GM19468 (cell line): ENCODE measurements at regions not wholly inside any gene's neighbourhood (a gene's known extent, or its start where the extent isn't known, plus 50 kb on each side); places are given as distances from the start of the nearest gene placed in this dataset.
"Not testable (repeated sequence)": the region's sequence is repeated elsewhere in the genome, so short reads cannot be mapped to it uniquely, and the experiment has no call there.

Source experiments
- ATAC-seq: cut with Tn5 transposase; IDR thresholded peaks from one replicate; pipeline ENCODE4 v1.9.1; 2021; ENCODE audit warnings: mild to moderate bottlenecking, moderate library complexity, moderate number of reproducible peaks; ENCODE audit not compliant: unreplicated experiment; ENCODE audit errors: extremely low read depth

DNA sequence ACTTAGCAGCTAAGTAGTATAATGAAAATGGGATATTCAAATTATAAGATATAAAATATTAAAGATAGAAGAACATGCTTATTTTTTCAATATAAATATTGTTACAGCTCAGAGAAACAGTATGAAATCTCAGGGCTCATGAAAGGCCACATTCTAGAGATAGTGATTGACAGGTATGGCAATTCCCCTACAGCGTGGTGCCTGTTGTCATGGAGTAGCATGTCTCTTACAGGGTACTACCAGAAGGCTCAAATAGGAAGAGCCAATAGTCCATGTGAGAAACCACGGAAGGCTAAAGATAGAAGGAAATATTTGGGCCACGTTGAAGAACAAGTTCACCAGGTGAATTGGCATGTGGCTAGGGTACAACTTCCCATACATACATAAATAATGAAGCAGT is 522.9 kb upstream of the ZNF337 start:
- ATAC-seq: not testable (repeated sequence)

DNA sequence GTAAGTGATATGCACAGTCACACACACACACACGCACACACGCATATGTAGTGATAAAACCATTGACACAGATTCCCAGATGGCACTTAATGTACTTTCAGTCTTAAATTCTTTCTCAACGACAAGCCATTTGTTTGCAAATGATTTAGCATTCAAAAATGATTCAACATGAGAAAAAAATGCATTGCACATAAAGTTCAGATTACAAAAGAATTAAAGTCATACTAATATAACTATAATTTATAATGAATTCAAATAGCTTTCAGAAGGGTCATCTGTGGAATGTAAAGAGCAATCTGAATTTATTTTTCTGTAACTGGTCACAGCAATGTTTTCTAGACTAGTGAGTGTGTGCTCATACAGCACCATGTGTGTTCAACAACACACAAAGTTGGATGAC is 521.6 kb upstream of the ZNF337 start:
- no peak for ATAC-seq

DNA sequence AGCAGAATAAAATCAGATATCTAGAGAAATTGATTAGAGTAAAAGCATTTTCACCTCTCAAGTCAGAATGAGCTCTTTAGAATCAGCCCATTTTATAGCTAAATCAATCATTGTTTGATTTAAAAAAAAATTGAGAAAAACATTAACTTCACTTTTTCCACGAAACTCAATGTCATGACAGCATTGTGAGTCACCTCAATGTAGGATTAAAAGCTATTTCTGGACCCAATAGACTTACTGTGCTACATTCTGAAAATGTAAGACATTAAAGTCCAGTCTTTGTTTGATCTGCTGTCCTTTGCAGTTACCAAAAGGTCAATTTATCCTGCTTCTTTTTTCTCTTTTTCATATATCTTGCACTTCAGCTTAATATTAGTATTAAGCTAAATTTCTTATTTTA is 519.4 kb upstream of the ZNF337 start:
- ATAC-seq: no peak

DNA sequence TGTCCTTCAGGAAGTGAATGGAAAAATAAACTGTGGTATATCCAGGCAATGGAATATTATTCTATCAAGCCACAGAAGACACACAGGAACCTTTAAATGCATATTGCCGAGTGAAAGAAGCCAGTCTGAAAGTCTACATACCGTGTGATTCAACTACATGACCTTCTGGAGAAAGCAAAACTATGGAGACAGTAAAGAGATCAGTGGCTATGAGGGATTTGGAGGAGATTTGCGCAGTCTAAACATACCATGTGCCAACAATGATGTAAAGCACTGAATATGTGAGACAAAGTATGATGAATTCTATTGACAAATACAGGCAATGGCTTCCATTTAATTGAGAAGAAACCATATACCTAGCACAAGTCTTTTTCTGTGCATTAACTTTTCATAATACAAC is 518.3 kb upstream of the ZNF337 start:
- ATAC-seq: no peak

DNA sequence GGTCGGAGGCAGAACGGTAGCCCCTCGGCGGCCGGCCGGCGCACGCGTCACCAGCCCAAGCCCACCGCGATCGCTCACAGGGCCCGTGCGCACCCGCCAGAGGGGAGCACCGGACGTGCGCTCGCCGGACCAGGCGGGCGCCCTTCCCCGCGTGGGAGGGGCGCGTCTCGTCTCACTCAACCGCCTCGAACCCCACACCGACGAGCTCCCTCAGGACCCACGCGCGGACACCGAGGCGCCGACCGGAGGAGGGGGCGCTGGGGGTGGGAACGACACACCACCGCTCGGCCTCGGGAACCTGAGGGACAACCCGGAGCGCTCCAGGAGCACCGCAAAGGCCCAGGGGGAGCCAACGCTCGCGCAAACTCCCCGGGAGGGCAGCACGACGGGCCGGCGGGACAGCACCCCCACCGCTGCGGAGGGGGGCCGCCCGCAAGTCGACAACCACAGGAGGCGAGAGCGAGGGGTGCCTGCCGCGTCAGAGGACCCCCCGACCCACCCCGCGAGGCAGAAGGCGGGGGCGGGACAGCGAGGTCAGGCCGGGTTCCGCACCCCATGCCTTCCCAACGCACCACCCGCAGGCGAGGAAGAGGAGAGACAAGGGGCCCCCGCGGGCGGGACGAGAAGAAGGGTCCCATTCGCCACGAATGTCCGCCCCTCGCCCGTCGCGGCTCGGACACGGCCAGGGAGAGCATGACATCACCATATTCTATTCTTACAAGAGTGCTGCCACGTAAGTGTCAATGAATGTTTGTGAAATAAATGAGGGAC is 512.7 kb upstream of the ZNF337 start:
- ATAC-seq: no peak

DNA sequence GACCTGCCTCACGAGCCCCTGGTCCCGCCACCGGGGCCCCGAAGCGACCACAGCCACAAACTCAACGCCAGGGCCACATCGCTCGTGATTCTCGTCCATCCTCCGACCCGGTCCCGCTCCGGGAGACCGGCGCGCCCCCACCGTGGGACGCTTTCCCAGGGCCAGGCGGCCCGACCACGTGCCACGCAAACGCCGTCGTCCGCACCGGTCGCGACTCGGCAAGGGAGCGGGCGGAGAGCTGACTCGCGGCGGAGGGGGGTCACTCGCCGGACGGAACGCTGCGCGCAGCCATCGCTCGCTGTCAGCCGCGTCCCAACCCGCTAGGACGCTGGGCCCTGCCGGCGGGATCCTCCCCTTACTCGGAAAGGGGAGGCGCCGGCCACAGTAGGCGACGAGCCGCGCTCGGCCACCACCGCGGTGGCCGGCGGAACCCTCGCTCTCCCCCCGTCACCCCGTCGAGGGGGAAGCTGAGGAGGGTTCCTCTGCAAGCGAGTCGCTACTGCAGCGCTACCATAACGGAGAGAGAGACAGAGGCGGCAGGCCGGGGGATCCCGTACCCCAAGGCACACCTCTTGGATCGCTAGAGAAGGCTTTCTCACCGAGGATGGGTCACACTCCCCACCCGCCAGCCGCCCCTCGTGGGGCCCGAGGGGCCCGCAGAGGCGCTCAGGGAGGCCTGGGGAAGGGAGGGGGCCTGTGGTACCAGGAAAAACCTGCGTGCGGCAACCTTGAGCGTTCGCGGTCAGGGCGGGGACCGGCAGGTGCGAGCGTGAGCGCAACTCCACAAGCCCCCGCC is 511.8 kb upstream of the ZNF337 start:
- ATAC-seq: no peak

DNA sequence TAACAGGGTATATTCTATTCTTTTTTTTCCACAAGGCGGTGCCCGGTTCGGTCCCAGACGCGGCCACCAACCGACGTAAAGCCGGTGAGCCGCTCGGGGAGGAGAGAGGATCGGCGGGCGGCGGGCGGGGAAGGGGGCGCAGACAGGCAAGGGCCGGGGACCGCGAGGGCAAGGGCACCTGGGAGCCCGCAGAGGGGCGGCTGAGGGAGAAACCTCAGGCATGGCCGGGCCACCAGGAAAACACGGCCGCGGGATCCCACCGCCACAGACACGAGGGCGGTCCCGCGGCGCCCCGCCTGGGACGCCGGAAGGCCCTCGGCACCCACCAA is 511.3 kb upstream of the ZNF337 start:
- ATAC-seq: not testable (repeated sequence)

DNA sequence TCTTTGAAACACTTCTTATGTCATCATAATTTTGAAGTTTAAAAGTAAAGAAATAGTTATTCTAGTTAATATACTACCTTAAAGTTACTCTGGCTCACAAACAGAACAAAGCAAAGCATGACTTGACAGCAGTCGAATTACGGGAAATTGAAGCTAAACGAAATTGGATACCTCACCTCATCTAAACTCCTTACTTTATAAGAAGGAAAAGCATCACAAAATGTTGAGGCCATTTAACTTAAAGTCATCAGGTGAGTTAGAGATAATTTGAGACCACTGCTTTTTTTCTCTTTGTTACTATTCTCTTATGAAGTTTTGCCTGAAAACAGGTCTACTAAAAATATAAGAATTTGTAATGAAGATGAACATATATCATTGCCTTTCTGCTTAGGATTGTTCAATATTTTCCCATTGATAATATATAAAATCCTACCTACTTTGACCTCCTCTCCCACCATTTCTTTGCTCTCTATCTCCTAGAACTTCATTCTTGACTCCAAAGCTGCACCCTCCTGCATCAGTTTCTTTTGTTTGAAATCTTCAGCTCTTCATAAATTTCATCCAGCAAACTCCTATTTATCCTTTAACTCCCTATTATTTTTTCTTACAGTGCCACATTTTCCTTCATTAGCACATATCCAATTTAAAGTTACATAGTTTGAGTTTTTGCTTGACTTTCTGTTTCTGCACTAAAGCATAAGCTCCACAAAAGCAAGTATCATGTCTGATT is 510.7 kb upstream of the ZNF337 start:
- ATAC-seq: no peak

DNA sequence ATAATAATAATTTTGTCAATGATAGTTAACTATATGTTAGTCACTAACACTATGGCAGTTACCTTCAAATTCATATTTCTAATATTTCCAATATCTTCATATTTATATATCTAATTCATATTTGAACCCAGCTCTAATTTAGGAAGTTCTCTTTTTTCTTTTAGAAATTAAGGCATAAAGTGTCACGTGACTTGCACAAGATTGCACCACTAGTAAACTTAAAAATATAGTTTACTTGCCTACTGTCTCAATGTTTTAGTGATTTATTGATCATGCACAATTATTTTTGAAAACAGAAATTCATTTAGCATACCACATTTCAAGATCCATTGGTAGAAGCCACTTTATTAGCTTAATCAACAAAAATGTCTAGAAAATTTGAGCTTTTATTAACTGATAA is 508.7 kb upstream of the ZNF337 start:
- ATAC-seq: no peak

DNA sequence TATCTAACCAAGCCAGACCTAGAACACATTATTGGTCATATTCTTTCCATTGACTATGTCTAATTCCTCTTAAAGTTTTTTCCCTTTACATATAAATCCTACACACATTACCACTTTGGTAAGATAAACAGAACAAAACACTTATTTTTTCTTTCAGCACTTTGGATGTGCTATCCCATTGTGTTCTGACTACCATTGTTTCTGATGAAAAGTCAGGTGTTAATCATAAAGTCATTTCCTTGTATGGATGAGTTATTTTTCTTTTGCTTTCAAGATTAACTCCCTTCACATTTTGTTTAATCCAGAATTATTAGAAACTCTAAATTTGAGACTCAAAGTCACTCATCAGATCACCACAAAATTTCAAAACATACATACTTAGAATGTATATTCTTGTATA is 504.4 kb upstream of the ZNF337 start:
- not testable (repeated sequence) for ATAC-seq

DNA sequence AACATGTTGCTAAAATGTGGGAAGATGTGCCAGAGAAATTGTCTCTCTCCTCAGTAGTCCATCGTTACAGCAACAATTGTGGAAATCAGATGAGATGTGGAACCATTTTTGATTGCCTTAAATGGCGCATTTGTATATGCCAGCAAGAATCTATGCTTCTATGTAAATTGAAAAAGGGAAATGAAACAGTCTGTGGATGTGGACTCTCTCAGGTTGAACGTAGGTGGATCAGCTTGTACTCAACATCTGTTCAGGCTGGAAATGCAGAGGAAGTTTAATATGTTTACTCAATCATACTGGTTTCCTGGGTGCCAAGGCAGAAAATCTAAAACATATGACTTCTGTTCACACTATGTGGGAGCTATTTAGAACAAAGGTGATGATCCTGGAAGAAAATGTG is 490.7 kb upstream of the ZNF337 start:
- ATAC-seq: not testable (repeated sequence)

DNA sequence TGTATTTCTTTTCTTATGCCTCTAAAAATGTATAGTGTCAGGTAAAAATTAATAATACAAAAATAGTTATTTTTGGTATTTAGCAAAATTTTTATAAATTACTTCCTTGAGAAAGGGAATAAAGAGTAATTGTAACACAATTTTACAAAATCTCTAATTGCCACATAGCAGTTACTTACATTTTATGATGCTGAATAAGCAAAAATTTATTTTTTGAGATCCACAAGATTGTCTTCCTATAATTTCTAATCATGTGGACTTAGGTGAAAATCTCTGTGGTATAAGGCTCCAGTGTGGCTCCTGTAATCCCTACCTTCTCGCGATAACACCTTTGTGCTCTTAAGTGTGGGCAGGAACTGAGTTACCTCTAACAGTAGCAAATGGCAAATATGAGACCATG is 487.1 kb upstream of the ZNF337 start:
- not testable (repeated sequence) for ATAC-seq

DNA sequence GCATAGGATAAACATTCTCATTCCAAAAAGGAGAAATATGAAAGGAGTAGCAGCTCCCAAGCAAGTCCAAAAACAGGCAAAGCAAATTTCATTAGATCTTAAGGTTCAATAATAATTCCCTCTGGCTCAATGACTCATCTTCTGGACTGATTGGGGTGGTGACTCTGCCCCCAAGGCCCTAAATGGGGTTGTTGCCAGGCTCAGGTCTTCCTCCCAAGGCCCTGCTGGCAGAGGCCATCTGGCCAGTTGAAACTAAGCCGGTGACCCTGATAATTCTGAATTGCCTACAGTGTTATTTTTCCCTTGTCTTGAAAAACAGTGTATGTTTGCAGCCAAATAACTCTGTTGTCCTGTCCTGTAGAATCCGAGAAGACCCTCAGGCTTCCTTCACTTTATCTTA is 484.7 kb upstream of the ZNF337 start:
- not testable (repeated sequence) for ATAC-seq

DNA sequence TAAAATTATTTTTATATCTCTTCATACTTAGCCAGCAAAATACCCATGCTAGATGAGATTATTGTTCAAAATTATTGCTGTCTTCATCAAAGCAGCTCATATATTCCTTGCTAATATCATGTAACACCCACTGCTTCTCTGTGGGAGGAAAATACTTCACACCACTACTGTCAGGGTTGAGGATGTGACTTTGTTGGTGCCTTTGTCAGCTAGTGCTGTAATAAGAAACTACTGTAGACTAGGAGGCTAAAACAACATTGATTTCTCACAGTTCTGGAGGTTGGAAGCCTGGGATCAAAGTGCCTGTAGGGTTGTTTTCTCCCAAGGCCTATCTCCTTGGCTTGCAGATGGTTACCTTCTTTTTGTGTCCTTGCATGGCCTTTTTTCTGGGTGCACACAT is 475.2 kb upstream of the ZNF337 start:
- ATAC-seq: not testable (repeated sequence)

DNA sequence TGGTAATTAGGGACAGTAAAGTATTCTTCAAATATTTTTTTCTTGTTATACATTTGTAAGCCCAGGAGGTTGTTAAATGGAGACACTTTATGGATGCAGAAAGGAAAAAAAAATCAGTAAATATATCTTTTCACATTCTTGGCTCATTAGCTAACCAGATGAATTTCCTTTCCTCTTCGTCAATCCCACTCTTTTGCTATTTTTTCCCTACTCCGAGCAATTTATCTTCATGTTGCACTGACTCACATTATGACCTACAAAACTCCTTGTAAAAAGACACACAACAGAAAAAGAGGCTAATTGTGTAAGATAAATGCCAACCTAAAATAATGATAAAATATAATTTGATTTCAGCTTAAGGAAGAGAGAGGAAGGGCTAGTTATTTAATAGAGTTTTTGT is 472.9 kb upstream of the ZNF337 start:
- no peak for ATAC-seq

DNA sequence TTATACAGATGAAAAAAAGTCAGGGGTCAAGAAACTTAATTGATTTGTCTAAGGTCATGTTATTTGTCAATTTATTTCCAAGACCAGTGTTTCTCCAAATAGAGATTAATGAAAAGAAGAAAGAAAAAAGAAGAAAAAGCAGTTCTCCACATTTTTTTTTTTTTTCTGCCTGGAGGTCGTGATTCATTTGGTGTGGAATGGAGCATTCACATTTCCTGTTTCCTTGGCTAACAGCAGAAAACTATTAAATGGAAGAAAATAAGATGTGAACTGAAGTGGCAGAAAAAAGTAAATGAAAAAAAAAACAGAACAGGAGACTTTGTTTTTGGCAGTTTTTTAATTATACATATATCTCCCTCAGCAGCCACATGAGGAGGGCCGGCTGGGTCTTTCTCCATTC is 470.8 kb upstream of the ZNF337 start:
- ATAC-seq: no peak

DNA sequence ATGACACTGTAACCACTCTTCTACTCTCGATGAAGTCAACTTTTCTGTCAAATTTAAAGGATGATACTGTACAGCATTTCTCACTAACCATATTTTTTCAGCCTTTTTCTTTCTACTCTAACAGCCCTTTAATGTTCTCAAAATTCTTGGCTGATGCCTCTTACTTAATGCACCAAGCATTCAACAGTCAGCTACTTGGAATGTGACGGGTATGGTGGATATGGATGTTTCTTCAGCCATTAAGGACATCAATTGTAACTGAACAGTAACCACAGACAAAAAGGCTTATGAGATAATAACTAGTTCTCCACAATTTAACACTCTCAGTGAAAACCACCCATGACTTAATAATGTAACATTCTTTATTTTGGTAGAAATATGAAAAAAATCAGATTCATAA is 467.2 kb upstream of the ZNF337 start:
- no peak for ATAC-seq

DNA sequence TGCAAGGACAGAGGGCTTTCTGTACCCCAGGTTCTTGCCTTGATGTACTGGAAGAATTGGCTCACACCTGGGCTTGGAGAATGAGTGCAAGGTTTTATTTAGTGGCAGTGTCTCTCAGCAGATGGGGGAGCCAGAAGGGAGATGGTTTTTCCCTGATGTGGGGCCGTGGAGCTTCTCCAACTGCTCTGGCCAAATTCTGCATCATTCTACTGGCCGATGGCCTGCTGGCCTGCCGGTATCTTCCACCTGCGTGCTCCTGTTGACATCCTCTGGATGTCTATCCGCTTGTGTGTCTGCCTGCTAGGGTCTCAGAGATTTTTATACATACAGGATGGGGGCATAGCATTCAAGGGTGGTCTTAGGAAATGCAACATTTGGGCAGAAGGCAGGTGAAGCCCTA is 466.5 kb upstream of the ZNF337 start:
- ATAC-seq: not testable (repeated sequence)

DNA sequence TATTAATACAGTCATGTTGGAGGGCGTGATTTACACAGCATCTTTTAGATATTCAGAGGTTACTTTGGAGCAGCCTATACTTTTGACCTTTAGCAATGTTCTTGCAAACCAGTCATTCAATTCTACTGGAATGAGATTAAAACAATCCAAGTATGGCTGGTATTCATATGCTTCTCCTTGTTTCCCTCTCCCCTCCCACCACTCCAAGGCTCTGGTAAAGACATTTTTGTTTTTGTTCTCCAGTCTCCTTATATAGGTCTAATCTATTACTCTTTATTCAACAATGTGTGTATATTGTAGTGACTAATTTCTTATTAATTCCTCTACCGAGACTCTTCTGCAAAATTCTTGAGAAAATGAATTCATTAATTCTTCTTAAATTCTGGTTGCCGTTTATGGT is 465.1 kb upstream of the ZNF337 start:
- ATAC-seq: not testable (repeated sequence)

DNA sequence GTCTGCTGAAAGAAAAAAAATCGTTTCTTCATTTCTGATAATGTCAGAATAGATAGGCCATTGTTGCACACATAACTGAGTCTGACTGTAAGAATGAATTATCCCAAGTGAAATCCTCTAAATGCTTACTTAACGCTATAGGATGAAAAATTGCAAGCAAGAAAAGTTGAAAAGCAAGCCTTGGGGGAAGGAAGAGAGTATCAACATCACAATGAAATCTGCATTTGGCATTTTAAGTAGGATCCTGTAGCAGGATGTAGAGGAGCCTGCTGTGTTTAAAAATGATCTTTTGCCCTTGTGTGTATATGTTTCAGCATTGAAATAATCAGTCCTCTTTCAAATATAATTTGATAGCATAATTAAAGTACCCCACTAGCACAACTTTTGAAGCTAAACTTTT is 464.3 kb upstream of the ZNF337 start:
- ATAC-seq: not testable (repeated sequence)

DNA sequence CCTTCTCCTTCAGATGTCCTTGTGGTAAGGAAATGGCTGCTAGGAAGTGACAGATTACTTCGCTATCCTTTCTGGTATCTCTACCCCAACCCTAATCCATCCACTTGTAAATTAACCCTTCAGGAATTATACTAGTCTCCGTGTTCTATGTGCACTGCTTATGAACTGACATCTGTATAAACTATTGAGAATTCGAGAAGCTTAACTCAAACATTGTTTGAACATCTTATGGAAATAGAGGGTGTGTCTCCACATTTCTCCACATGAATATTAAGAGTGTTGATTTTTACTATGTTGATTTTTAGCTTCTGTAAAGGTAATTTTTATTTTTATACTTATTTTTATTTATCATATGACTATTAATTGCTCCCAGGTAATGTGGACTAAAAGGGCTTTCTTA is 457.6 kb upstream of the ZNF337 start:
- no peak for ATAC-seq
